ENCODE measurements at regions not wholly inside any gene's neighbourhood (a gene's known extent, or its start where the extent isn't known, plus 50 kb on each side); places are given as distances from the start of the nearest gene placed in this dataset.

DNA sequence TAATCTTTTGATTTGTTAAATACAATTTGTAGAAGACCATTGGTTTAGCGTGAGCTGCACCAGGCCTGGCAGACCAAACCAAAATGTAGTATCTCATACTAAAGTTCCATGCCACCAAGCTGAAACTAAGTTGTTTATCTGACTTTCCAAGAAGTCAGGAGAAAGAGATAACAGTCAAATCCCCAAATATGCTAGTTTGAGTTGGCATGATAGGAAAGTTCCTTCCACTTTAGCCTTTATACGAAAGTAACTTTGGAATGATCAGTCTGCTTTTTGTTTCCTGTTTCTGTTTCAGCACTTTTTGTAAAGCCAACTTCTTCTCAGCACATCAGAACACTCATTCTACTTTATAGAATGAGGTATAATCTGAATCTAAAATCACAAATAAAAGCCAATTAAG is 449.2 kb downstream of the GRXCR1 start:
- Mint-ChIP-seq H3K27ac (no peak overlapping the region), H3K4me3 (no peak overlapping the region), H3K9me3 (peaks cover 2 to 15% (median 8%) of the 10 kb centered on the region in 5 donors), H3K4me1 (no peaks in the 10 kb centered on the region), H3K27me3 (no peaks in the 10 kb centered on the region), H3K36me3 (no peaks in the 10 kb centered on the region)
- ChIA-PET POLR2A (no interaction called here), CTCF (no interaction called here)
- DNase-seq = no peak
- Histone ChIP-seq H3K27ac (ENCODE audit: low read depth, low read length) (no peak overlapping the region), H3K4me1 (ENCODE audit: insufficient read depth, low read length) (no peaks in the 10 kb centered on the region), H3K36me3 (ENCODE audit: insufficient read depth, low read length) (no peaks in the 10 kb centered on the region), H3K9me3 (ENCODE audit: low read length) (no peaks in the 10 kb centered on the region), H3K27me3 (ENCODE audit: insufficient read depth, low read length, poor library complexity, severe bottlenecking) (no peaks in the 10 kb centered on the region), H3K4me3 (ENCODE audit: low read length) (no peak overlapping the region)

DNA sequence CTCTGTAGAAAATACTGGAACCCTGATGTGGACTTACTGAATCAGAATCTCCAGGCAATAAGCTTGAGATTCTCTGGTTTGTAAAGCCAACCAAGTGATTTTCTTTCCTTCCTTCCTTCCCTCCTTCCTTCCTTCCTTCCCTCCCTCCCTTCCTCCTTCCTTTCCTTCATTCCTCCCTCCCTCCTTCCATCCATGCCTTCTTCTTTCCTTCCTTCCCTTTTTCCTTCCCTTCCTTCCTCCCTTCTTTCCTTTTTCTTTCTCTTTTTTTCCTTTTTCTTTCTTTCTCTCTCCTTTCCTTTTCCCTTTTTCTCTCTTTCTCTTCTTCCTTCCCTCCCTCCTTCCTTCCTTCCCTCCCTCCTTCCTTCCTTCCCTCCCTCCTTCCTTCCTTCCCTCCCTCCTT is 450.8 kb downstream of the GRXCR1 start:
- Mint-ChIP-seq H3K36me3 (no peaks in the 10 kb centered on the region), H3K27me3 (no peaks in the 10 kb centered on the region), H3K9me3 (peaks cover 0 to 22% (median 8%) of the 10 kb centered on the region in 5 donors), H3K27ac (no peak overlapping the region), H3K4me1 (no peaks in the 10 kb centered on the region), H3K4me3 (no peak overlapping the region)
- H3K4me1 ChIP-seq (ENCODE audit: insufficient read depth, low read length) = no peaks in the 10 kb centered on the region
- no peak overlapping the region for H3K4me3 ChIP-seq (ENCODE audit: low read length)
- ChIA-PET CTCF (no interaction called here), POLR2A (no interaction called here)
- no peak for DNase-seq
- H3K36me3 ChIP-seq (ENCODE audit: insufficient read depth, low read length) = no peaks in the 10 kb centered on the region
- H3K27ac ChIP-seq (ENCODE audit: low read depth, low read length) = no peak overlapping the region
- no peaks in the 10 kb centered on the region for H3K27me3 ChIP-seq (ENCODE audit: insufficient read depth, low read length, poor library complexity, severe bottlenecking)
- no peaks in the 10 kb centered on the region for H3K9me3 ChIP-seq (ENCODE audit: low read length)

DNA sequence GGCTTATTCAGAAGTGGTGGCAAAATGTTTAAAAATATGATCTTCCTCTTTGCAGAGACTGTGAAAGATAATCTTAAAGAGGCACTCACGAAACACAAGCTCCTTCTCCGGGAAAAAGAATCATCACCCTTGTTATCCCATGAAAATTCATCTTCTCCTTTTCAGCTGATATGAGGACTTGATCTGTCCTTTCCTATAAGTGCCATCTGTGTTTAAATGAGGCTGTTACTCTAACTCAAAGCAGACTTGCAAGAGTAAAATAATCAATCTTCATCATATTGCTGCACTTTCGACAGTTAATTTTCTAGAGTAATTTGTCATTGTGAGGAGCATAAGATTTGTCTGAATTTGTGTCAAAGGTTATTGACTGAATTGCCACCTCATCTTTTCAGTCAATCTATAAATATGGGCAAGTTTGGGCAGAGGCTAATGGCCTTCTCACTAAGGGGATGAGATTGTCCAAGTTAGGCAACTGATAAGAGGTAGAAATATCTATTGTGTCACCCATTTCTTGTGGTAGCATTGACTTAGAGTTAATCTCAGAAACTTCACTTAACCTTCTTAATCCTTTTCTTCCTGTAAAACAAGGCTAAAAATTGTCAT is 452.9 kb downstream of the GRXCR1 start:
- Histone ChIP-seq H3K36me3 (ENCODE audit: insufficient read depth, low read length) (no peaks in the 10 kb centered on the region), H3K4me3 (ENCODE audit: low read length) (no peak overlapping the region), H3K9me3 (ENCODE audit: low read length) (no peaks in the 10 kb centered on the region), H3K4me1 (ENCODE audit: insufficient read depth, low read length) (no peaks in the 10 kb centered on the region), H3K27me3 (ENCODE audit: insufficient read depth, low read length, poor library complexity, severe bottlenecking) (no peaks in the 10 kb centered on the region), H3K27ac (ENCODE audit: low read depth, low read length) (no peak overlapping the region)
- peaks cover 0 to 22% (median 10%) of the 10 kb centered on the region in 5 donors for H3K9me3 Mint-ChIP-seq
- H3K27me3 Mint-ChIP-seq = no peaks in the 10 kb centered on the region
- no peaks in the 10 kb centered on the region for H3K36me3 Mint-ChIP-seq
- DNase-seq = no peak
- no peak overlapping the region for H3K27ac Mint-ChIP-seq
- H3K4me1 Mint-ChIP-seq = no peaks in the 10 kb centered on the region
- no peak overlapping the region for H3K4me3 Mint-ChIP-seq
- ChIA-PET CTCF (no interaction called here), POLR2A (no interaction called here)

DNA sequence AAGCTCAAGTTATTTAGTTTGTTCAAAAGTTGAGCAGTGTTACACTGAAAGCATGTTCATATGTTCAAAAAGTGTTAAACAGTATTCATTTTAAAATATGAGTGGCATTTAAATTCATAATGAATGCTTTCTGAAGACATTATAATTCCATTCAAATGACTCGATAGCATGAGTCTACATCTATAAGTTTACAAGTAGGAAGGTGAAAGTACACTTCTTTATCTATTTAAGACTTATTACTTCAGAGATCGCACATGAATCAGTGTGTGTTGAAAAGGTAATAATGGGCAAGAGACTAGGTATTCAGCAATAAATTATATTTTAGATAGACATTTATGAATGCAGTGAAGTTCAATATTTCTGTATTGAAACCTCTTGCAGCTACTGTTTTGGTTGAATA is 456.1 kb downstream of the GRXCR1 start:
- POLR2A ChIA-PET = no interaction called here
- Histone ChIP-seq H3K4me3 (ENCODE audit: low read length) (no peak overlapping the region), H3K36me3 (ENCODE audit: insufficient read depth, low read length) (no peaks in the 10 kb centered on the region), H3K4me1 (ENCODE audit: insufficient read depth, low read length) (no peaks in the 10 kb centered on the region), H3K9me3 (ENCODE audit: low read length) (no peaks in the 10 kb centered on the region), H3K27ac (ENCODE audit: low read depth, low read length) (no peak overlapping the region), H3K27me3 (ENCODE audit: insufficient read depth, low read length, poor library complexity, severe bottlenecking) (no peaks in the 10 kb centered on the region)
- Mint-ChIP-seq H3K9me3 (peaks cover 0 to 27% (median 8%) of the 10 kb centered on the region in 5 donors), H3K4me1 (no peaks in the 10 kb centered on the region), H3K36me3 (no peaks in the 10 kb centered on the region), H3K4me3 (no peak overlapping the region), H3K27ac (no peak overlapping the region), H3K27me3 (no peaks in the 10 kb centered on the region)
- no peak for DNase-seq
- CTCF ChIA-PET = no interaction called here

- POLR2A ChIA-PET = no interaction called here
- Histone ChIP-seq H3K9me3 (ENCODE audit: low read length) (no peaks in the 10 kb centered on the region), H3K27me3 (ENCODE audit: insufficient read depth, low read length, poor library complexity, severe bottlenecking) (no peaks in the 10 kb centered on the region), H3K27ac (ENCODE audit: low read depth, low read length) (no peak overlapping the region), H3K4me3 (ENCODE audit: low read length) (no peak overlapping the region), H3K36me3 (ENCODE audit: insufficient read depth, low read length) (no peaks in the 10 kb centered on the region), H3K4me1 (ENCODE audit: insufficient read depth, low read length) (no peaks in the 10 kb centered on the region)
- no peak overlapping the region for H3K4me3 Mint-ChIP-seq
- peaks cover 0 to 31% (median 6%) of the 10 kb centered on the region in 5 donors for H3K9me3 Mint-ChIP-seq
- no peak for DNase-seq
- no peaks in the 10 kb centered on the region for H3K4me1 Mint-ChIP-seq
- no peaks in the 10 kb centered on the region for H3K27me3 Mint-ChIP-seq
- no peaks in the 10 kb centered on the region for H3K36me3 Mint-ChIP-seq
- H3K27ac Mint-ChIP-seq = no peak overlapping the region
- CTCF ChIA-PET = no interaction called here
Observed at GRCh38 chr4:43351970-43352806, 459.7 kb downstream of the GRXCR1 start.

GRCh38 chr4:43352859-43353258 is 460.3 kb downstream of the GRXCR1 start:
- H3K27me3 ChIP-seq (ENCODE audit: insufficient read depth, low read length, poor library complexity, severe bottlenecking) = no peaks in the 10 kb centered on the region
- no peak overlapping the region for H3K4me3 ChIP-seq (ENCODE audit: low read length)
- H3K9me3 ChIP-seq (ENCODE audit: low read length) = no peaks in the 10 kb centered on the region
- POLR2A ChIA-PET = no interaction called here
- Mint-ChIP-seq H3K4me3 (no peak overlapping the region), H3K9me3 (peaks cover 0 to 28% (median 6%) of the 10 kb centered on the region in 5 donors), H3K27ac (no peak overlapping the region), H3K4me1 (no peaks in the 10 kb centered on the region), H3K27me3 (no peaks in the 10 kb centered on the region), H3K36me3 (no peaks in the 10 kb centered on the region)
- no peak overlapping the region for H3K27ac ChIP-seq (ENCODE audit: low read depth, low read length)
- H3K4me1 ChIP-seq (ENCODE audit: insufficient read depth, low read length) = no peaks in the 10 kb centered on the region
- CTCF ChIA-PET = no interaction called here
- DNase-seq = no peak
- H3K36me3 ChIP-seq (ENCODE audit: insufficient read depth, low read length) = no peaks in the 10 kb centered on the region

- Histone ChIP-seq H3K27me3 (ENCODE audit: insufficient read depth, low read length, poor library complexity, severe bottlenecking) (no peaks in the 10 kb centered on the region), H3K4me3 (ENCODE audit: low read length) (no peak overlapping the region), H3K9me3 (ENCODE audit: low read length) (no peaks in the 10 kb centered on the region), H3K36me3 (ENCODE audit: insufficient read depth, low read length) (no peaks in the 10 kb centered on the region), H3K27ac (ENCODE audit: low read depth, low read length) (no peak overlapping the region), H3K4me1 (ENCODE audit: insufficient read depth, low read length) (no peaks in the 10 kb centered on the region)
- Mint-ChIP-seq H3K27ac (no peak overlapping the region), H3K9me3 (peaks cover 0 to 22% (median 6%) of the 10 kb centered on the region in 5 donors), H3K4me1 (no peaks in the 10 kb centered on the region), H3K27me3 (no peaks in the 10 kb centered on the region), H3K36me3 (no peaks in the 10 kb centered on the region), H3K4me3 (no peak overlapping the region)
- ChIA-PET CTCF (no interaction called here), POLR2A (no interaction called here)
- DNase-seq = no peak
Observed at GRCh38 chr4:43353552-43353951, 461.0 kb downstream of the GRXCR1 start.

DNA sequence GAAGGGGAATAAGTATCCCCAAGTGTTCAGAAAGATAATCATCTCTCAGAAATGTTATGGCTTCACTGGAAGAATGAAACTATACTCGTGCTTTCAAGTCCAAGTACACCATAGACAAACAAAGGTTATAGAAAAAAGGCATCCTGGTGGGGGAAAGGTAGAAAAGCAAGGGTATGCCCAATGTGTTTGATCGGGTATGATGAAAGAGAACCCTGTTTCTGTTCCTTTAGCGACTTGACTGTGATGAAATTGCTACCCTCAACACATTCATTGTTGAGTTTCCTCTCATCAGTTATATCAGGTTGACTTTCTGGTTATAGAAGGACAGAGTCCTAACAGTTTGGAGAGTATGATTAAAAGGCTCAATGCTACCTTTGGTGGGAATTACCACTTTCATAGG is 464.3 kb downstream of the GRXCR1 start:
- DNase-seq = no peak
- Mint-ChIP-seq H3K9me3 (peaks cover 0 to 9% (median 4%) of the 10 kb centered on the region in 5 donors), H3K27ac (no peak overlapping the region), H3K27me3 (no peaks in the 10 kb centered on the region), H3K36me3 (no peaks in the 10 kb centered on the region), H3K4me3 (no peak overlapping the region), H3K4me1 (no peaks in the 10 kb centered on the region)
- Histone ChIP-seq H3K4me3 (ENCODE audit: low read length) (no peak overlapping the region), H3K27ac (ENCODE audit: low read depth, low read length) (no peak overlapping the region), H3K9me3 (ENCODE audit: low read length) (no peaks in the 10 kb centered on the region), H3K27me3 (ENCODE audit: insufficient read depth, low read length, poor library complexity, severe bottlenecking) (no peaks in the 10 kb centered on the region), H3K4me1 (ENCODE audit: insufficient read depth, low read length) (no peaks in the 10 kb centered on the region), H3K36me3 (ENCODE audit: insufficient read depth, low read length) (no peaks in the 10 kb centered on the region)
- CTCF ChIA-PET = no interaction called here
- POLR2A ChIA-PET = no interaction called here
